Activated naive CD8-positive, alpha-beta T cell treated with anti-CD3 and anti-CD28 coated beads, Interleukin-2, amount 50 U/mL, for 24 hours (primary cell): ENCODE measurements at regions not wholly inside any gene's neighbourhood (a gene's known extent, or its start where the extent isn't known, plus 50 kb on each side); places are given as distances from the start of the nearest gene placed in this dataset.

Experiments
- ATAC-seq: fragments of 150-1000 bp; cut with Tn5 transposase; one replicate; pipeline ENCODE4 v1.10.0; 2021
- DNase-seq: peaks from one replicate; pipeline ENCODE4 v3.0.0; 2021
- H3K27ac Mint-ChIP-seq: one replicate; pipeline ENCODE4 v1.8.0; 2021; ENCODE audit warnings: mild to moderate bottlenecking, mixed read lengths
- H3K27me3 Mint-ChIP-seq: one replicate; pipeline ENCODE4 v1.8.0; 2021; ENCODE audit warnings: mixed read lengths
- H3K36me3 Mint-ChIP-seq: one replicate; pipeline ENCODE4 v1.8.0; 2021; ENCODE audit warnings: low read depth, mixed read lengths
- H3K4me1 Mint-ChIP-seq: one replicate; pipeline ENCODE4 v1.8.0; 2021; ENCODE audit warnings: mixed read lengths
- H3K4me3 Mint-ChIP-seq: one replicate; pipeline ENCODE4 v1.8.0; 2021; ENCODE audit warnings: mild to moderate bottlenecking, moderate library complexity, mixed read lengths
- H3K9me3 Mint-ChIP-seq: one replicate; pipeline ENCODE4 v1.8.0; 2021; ENCODE audit warnings: mixed read lengths

GRCh38 chr17:73735245-73735644, 91.0 kb upstream of the SDK2 start:
- ATAC-seq (no peak), DNase-seq (no peak)
- Mint-ChIP-seq H3K27ac (no peak overlapping the region), H3K4me1 (no peaks in the 10 kb centered on the region), H3K27me3 (peaks cover 4% of the 10 kb centered on the region), H3K9me3 (peaks cover 12% of the 10 kb centered on the region), H3K36me3 (no peaks in the 10 kb centered on the region), H3K4me3 (no peak overlapping the region)

- Mint-ChIP-seq H3K9me3 (no peaks in the 10 kb centered on the region), H3K27ac (no peak overlapping the region), H3K36me3 (no peaks in the 10 kb centered on the region), H3K4me1 (peaks cover 2% of the 10 kb centered on the region), H3K27me3 (no peaks in the 10 kb centered on the region), H3K4me3 (no peak overlapping the region)
- ATAC-seq (no peak), DNase-seq (no peak)
These were observed 94.7 kb upstream of the SDK2 start for GRCh38 chr17:73738751-73739575.

GRCh38 chr17:73740370-73740769, 96.1 kb upstream of the SDK2 start:
- Mint-ChIP-seq H3K27ac (no peak overlapping the region), H3K9me3 (no peaks in the 10 kb centered on the region), H3K36me3 (no peaks in the 10 kb centered on the region), H3K4me3 (no peak overlapping the region), H3K27me3 (no peaks in the 10 kb centered on the region), H3K4me1 (peaks cover 2% of the 10 kb centered on the region)
- ATAC-seq (no peak), DNase-seq (no peak)

GRCh38 chr17:73742948-73743381, 98.7 kb upstream of the SDK2 start:
- Mint-ChIP-seq H3K4me1 (peaks cover 2% of the 10 kb centered on the region), H3K36me3 (no peaks in the 10 kb centered on the region), H3K27me3 (no peaks in the 10 kb centered on the region), H3K4me3 (no peak overlapping the region), H3K9me3 (no peaks in the 10 kb centered on the region), H3K27ac (no peak overlapping the region)
- ATAC-seq (no peak), DNase-seq (no peak)

GRCh38 chr17:73743518-73744201, 99.4 kb upstream of the SDK2 start:
- Mint-ChIP-seq H3K27ac (no peak overlapping the region), H3K36me3 (no peaks in the 10 kb centered on the region), H3K4me3 (no peak overlapping the region), H3K4me1 (peaks cover 2% of the 10 kb centered on the region), H3K27me3 (no peaks in the 10 kb centered on the region), H3K9me3 (no peaks in the 10 kb centered on the region)
- ATAC-seq (no peak), DNase-seq (no peak)

- Mint-ChIP-seq H3K9me3 (no peaks in the 10 kb centered on the region), H3K27ac (no peak overlapping the region), H3K4me1 (peaks cover 2% of the 10 kb centered on the region), H3K36me3 (no peaks in the 10 kb centered on the region), H3K4me3 (no peak overlapping the region), H3K27me3 (no peaks in the 10 kb centered on the region)
- ATAC-seq (no peak), DNase-seq (no peak)
These were observed 100.2 kb upstream of the SDK2 start for GRCh38 chr17:73744411-73744810.

- H3K4me1 Mint-ChIP-seq, result no peaks in the 10 kb centered on the region
- ATAC-seq (no peak), DNase-seq (no peak)
- H3K9me3 Mint-ChIP-seq, result no peaks in the 10 kb centered on the region
- no peaks in the 10 kb centered on the region for H3K36me3 Mint-ChIP-seq
- H3K27ac Mint-ChIP-seq, result no peak overlapping the region
- no peak overlapping the region for H3K4me3 Mint-ChIP-seq
- no peaks in the 10 kb centered on the region for H3K27me3 Mint-ChIP-seq
These were observed 102.2 kb upstream of the SDK2 start for GRCh38 chr17:73746314-73747073.

- no peak overlapping the region for H3K4me3 Mint-ChIP-seq
- H3K27me3 Mint-ChIP-seq, result no peaks in the 10 kb centered on the region
- no peaks in the 10 kb centered on the region for H3K9me3 Mint-ChIP-seq
- ATAC-seq, result no peak
- no peak for DNase-seq
- H3K4me1 Mint-ChIP-seq, result no peaks in the 10 kb centered on the region
- no peak overlapping the region for H3K27ac Mint-ChIP-seq
- H3K36me3 Mint-ChIP-seq, result no peaks in the 10 kb centered on the region
These were observed 103.2 kb upstream of the SDK2 start for GRCh38 chr17:73747221-73748002.

- ATAC-seq (no peak), DNase-seq (no peak)
- no peaks in the 10 kb centered on the region for H3K27me3 Mint-ChIP-seq
- no peaks in the 10 kb centered on the region for H3K36me3 Mint-ChIP-seq
- no peaks in the 10 kb centered on the region for H3K4me1 Mint-ChIP-seq
- no peak overlapping the region for H3K4me3 Mint-ChIP-seq
- H3K9me3 Mint-ChIP-seq, result no peaks in the 10 kb centered on the region
- no peak overlapping the region for H3K27ac Mint-ChIP-seq
These were observed 104.3 kb upstream of the SDK2 start for GRCh38 chr17:73748508-73748907.

- Mint-ChIP-seq H3K4me1 (no peaks in the 10 kb centered on the region), H3K4me3 (no peak overlapping the region), H3K36me3 (no peaks in the 10 kb centered on the region), H3K27me3 (no peaks in the 10 kb centered on the region), H3K9me3 (no peaks in the 10 kb centered on the region), H3K27ac (no peak overlapping the region)
- ATAC-seq (peak; percentile 53), DNase-seq (no peak)
These were observed 105.1 kb upstream of the SDK2 start for GRCh38 chr17:73749337-73749823.

- ATAC-seq (no peak), DNase-seq (no peak)
- Mint-ChIP-seq H3K27ac (no peak overlapping the region), H3K36me3 (no peaks in the 10 kb centered on the region), H3K9me3 (no peaks in the 10 kb centered on the region), H3K4me3 (no peak overlapping the region), H3K4me1 (no peaks in the 10 kb centered on the region), H3K27me3 (no peaks in the 10 kb centered on the region)
These were observed 105.8 kb upstream of the SDK2 start for GRCh38 chr17:73749928-73750605.

- Mint-ChIP-seq H3K9me3 (no peaks in the 10 kb centered on the region), H3K27me3 (no peaks in the 10 kb centered on the region), H3K4me3 (no peak overlapping the region), H3K27ac (no peak overlapping the region), H3K36me3 (no peaks in the 10 kb centered on the region), H3K4me1 (no peaks in the 10 kb centered on the region)
- DNase-seq (no peak), ATAC-seq (no peak)
These were observed 106.7 kb upstream of the SDK2 start for GRCh38 chr17:73750975-73751374.

- no peak for ATAC-seq
- Mint-ChIP-seq H3K4me1 (peaks cover 2% of the 10 kb centered on the region), H3K9me3 (no peaks in the 10 kb centered on the region), H3K27ac (no peak overlapping the region), H3K4me3 (no peak overlapping the region), H3K36me3 (no peaks in the 10 kb centered on the region), H3K27me3 (no peaks in the 10 kb centered on the region)
- no peak for DNase-seq
These were observed 109.7 kb upstream of the SDK2 start for GRCh38 chr17:73753751-73754496.
